ENCODE measurements at regions not wholly inside any gene's neighbourhood (a gene's known extent, or its start where the extent isn't known, plus 50 kb on each side); places are given as distances from the start of the nearest gene placed in this dataset.

- TF ChIP-seq CTCF (IDR thresholded peaks at IDR 0.05) (no peak), POLR2A (IDR thresholded peaks at IDR 0.05) (no peak)
These were observed 506.1 kb downstream of the CDH11 start for GRCh38 chr16:64615630-64616280.

Measured in thyroid gland (tissue), 4 donors.